ENCODE measurements at regions not wholly inside any gene's neighbourhood (a gene's known extent, or its start where the extent isn't known, plus 50 kb on each side); places are given as distances from the start of the nearest gene placed in this dataset.

DNA sequence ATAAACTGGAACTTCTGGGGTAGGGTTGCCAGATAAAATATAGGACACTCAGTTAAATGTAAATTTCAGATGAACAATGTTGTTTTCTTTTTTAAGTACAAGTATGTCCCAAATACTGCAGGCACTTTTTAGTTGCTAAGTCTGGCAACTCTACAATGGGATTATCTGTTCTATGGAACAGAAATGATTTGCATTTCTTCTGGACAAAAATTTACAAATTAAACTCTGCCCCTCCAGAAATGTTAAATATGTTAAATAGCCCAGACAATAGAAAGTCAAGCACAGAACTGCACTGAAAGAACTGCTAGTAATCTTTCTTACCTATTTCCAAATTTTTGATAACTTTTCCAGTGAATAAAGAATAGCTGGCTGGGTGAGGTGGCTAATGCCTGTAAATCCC is 140.1 kb upstream of the DDX53 start:
- TF ChIP-seq, protein P1, sequence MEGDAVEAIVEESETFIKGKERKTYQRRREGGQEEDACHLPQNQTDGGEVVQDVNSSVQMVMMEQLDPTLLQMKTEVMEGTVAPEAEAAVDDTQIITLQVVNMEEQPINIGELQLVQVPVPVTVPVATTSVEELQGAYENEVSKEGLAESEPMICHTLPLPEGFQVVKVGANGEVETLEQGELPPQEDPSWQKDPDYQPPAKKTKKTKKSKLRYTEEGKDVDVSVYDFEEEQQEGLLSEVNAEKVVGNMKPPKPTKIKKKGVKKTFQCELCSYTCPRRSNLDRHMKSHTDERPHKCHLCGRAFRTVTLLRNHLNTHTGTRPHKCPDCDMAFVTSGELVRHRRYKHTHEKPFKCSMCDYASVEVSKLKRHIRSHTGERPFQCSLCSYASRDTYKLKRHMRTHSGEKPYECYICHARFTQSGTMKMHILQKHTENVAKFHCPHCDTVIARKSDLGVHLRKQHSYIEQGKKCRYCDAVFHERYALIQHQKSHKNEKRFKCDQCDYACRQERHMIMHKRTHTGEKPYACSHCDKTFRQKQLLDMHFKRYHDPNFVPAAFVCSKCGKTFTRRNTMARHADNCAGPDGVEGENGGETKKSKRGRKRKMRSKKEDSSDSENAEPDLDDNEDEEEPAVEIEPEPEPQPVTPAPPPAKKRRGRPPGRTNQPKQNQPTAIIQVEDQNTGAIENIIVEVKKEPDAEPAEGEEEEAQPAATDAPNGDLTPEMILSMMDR (IDR thresholded peaks at IDR 0.05; ENCODE audit: low read length): no peak
- no peak for TF ChIP-seq EZH2 (optimal IDR thresholded peaks at IDR 0.05; ENCODE audit: low read depth, low read length)

All from MM.1S (cell line).